ENCODE measurements at regions not wholly inside any gene's neighbourhood (a gene's known extent, or its start where the extent isn't known, plus 50 kb on each side); places are given as distances from the start of the nearest gene placed in this dataset.

GRCh38 chr12:59068436-59068835, 148.1 kb upstream of the LRIG3 start:
- WGBS, result 74% methylated on average over 3 of the region's 3 CpGs
- Histone ChIP-seq H3K36me3 (no peaks in the 10 kb centered on the region), H3K27me3 (no peaks in the 10 kb centered on the region), H3K4me3 (no peak overlapping the region), H3K9me3 (no peaks in the 10 kb centered on the region), H3K4me1 (peaks cover 9% of the 10 kb centered on the region), H3K27ac (no peak overlapping the region)
- no peak for DNase-seq (ENCODE audit: low spot score in 2 of 2)
- TF ChIP-seq EP300 (IDR thresholded peaks at IDR 0.05), result no peak
- no peak for TF ChIP-seq CTCF (IDR thresholded peaks at IDR 0.05)
- no peak for TF ChIP-seq POLR2A (IDR thresholded peaks at IDR 0.05)
- no peak for TF ChIP-seq POLR2AphosphoS5 (IDR thresholded peaks at IDR 0.05)

DNA sequence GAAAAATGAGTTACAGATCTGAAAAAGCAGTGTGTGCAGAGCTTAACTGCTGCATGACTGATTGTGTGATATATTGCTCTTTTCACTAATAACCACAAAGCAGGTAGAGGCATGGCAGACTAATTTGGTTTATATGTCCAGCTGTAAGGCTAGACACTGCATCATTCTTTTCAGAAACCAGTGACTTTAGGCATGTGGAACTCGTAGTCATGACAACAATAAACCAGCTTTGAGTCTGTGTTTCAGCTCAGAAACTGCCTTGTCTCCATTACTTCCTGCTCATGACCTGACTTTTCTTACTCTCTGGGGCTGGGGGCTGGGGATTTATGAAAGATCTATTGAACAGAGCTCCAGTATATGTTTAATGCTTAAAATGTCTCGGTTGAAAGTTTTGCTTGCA, 146.8 kb upstream of the LRIG3 start:
- H3K9me3 ChIP-seq, result no peaks in the 10 kb centered on the region
- no peak overlapping the region for H3K27ac ChIP-seq
- 34% methylated on average over 2 of the region's 2 CpGs for WGBS
- H3K4me1 ChIP-seq, result peaks cover 9% of the 10 kb centered on the region
- TF ChIP-seq POLR2A (IDR thresholded peaks at IDR 0.05) (no peak), CTCF (IDR thresholded peaks at IDR 0.05) (no peak), POLR2AphosphoS5 (IDR thresholded peaks at IDR 0.05) (no peak), EP300 (IDR thresholded peaks at IDR 0.05) (no peak)
- no peak for DNase-seq (ENCODE audit: low spot score in 2 of 2)
- H3K4me3 ChIP-seq, result no peak overlapping the region
- no peaks in the 10 kb centered on the region for H3K27me3 ChIP-seq
- H3K36me3 ChIP-seq, result no peaks in the 10 kb centered on the region

DNA sequence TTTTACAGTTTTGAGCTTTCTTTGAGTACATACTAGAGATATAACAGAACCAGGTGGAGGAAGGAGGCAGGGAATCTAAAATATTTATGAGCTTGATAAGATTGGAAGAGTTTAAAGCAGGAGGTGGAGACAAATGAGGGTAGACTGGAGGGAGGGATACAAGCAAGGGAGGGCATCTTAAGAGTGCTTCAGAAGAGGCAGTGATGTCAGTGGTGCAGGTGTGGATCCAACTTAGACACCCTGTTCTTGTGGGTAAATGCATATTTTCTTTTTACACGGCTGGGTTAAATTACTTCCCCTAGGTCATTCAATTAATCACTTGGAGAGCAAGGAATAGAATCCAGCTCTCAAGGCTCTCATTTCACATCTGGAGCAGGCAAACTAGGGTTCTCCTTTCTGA, 146.1 kb upstream of the LRIG3 start:
- Histone ChIP-seq H3K27me3 (no peaks in the 10 kb centered on the region), H3K27ac (no peak overlapping the region), H3K36me3 (no peaks in the 10 kb centered on the region), H3K9me3 (no peaks in the 10 kb centered on the region), H3K4me3 (no peak overlapping the region), H3K4me1 (peaks cover 9% of the 10 kb centered on the region)
- no peak for TF ChIP-seq CTCF (IDR thresholded peaks at IDR 0.05)
- TF ChIP-seq POLR2A (IDR thresholded peaks at IDR 0.05), result no peak
- no peak for TF ChIP-seq POLR2AphosphoS5 (IDR thresholded peaks at IDR 0.05)
- TF ChIP-seq EP300 (IDR thresholded peaks at IDR 0.05), result no peak
- no peak for DNase-seq (ENCODE audit: low spot score in 2 of 2)
- WGBS, result 8% methylated on average over 1 of the region's 1 CpG

DNA sequence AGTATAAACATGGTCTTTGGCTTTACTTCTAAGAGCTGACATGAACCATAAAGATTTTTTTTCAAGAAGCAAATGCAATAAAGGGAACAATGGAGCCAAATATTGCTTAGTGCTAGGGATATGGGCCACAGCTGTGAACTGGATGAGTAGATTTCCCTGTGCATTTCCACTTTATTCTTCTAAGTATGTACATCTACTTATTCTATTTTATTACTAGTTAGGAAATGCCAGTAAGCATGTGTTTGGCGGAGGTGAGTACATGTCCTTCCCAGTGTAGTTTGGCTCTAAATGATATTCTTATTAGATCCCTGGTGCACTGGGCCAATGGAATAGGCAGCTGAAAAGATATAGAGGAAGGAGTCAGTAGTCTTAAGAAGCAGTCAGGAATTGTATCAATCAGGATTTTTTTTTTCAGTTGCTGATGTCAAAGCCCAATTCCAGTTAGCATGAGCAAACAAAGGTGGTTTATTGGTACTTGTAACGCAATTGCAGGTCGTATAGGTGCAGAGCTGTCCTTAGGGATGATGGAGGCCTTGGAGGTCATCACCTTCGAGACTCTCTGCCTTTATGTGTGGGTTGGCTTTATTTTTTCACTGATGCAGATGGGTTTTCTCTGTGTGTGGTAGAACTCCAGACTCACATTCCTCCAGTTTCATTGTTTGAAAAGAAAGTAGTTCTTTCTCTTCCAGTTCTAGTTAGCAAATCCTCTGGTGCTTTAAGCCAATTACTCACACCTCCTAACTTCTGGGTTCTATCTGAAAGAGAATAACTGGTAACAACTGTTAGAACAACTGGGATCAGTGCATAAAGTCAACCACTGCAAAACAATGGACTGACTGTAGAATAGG, 139.0 kb upstream of the LRIG3 start:
- Histone ChIP-seq H3K27ac (no peak overlapping the region), H3K4me1 (peaks cover 10% of the 10 kb centered on the region), H3K27me3 (no peaks in the 10 kb centered on the region), H3K4me3 (no peak overlapping the region), H3K9me3 (no peaks in the 10 kb centered on the region), H3K36me3 (no peaks in the 10 kb centered on the region)
- 81% methylated on average over 4 of the region's 4 CpGs for WGBS
- TF ChIP-seq POLR2A (IDR thresholded peaks at IDR 0.05) (no peak), POLR2AphosphoS5 (IDR thresholded peaks at IDR 0.05) (no peak), CTCF (IDR thresholded peaks at IDR 0.05) (no peak), EP300 (IDR thresholded peaks at IDR 0.05) (no peak)
- DNase-seq (ENCODE audit: low spot score in 2 of 2), result no peak

DNA sequence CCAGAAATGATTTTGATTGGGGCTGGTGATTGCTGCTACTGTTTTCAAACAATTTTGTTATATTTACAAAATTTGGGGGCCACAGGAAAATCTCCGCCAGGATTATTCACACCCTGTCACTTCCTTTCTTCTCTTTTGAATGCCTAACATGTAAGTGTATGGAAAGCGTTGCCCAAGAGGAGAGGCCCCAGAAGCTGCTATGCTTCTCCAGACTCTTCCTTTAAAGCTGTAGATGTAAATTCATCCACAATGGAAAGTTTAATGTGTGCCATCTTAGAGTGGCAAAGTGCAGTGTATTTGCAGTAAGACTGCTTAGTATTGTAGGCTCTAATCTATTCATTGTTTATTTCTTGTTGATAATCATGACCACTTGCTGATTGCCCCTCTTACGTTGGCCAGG, 136.7 kb upstream of the LRIG3 start:
- no peaks in the 10 kb centered on the region for H3K9me3 ChIP-seq
- no peaks in the 10 kb centered on the region for H3K27me3 ChIP-seq
- no peak overlapping the region for H3K4me3 ChIP-seq
- peaks cover 19% of the 10 kb centered on the region for H3K4me1 ChIP-seq
- no peak for DNase-seq (ENCODE audit: low spot score in 2 of 2)
- 92% methylated on average over 3 of the region's 3 CpGs for WGBS
- no peak overlapping the region for H3K27ac ChIP-seq
- TF ChIP-seq CTCF (IDR thresholded peaks at IDR 0.05), result no peak
- no peak for TF ChIP-seq POLR2AphosphoS5 (IDR thresholded peaks at IDR 0.05)
- TF ChIP-seq EP300 (IDR thresholded peaks at IDR 0.05), result no peak
- H3K36me3 ChIP-seq, result no peaks in the 10 kb centered on the region
